ENCODE measurements at regions not wholly inside any gene's neighbourhood (a gene's known extent, or its start where the extent isn't known, plus 50 kb on each side); places are given as distances from the start of the nearest gene placed in this dataset.

DNA sequence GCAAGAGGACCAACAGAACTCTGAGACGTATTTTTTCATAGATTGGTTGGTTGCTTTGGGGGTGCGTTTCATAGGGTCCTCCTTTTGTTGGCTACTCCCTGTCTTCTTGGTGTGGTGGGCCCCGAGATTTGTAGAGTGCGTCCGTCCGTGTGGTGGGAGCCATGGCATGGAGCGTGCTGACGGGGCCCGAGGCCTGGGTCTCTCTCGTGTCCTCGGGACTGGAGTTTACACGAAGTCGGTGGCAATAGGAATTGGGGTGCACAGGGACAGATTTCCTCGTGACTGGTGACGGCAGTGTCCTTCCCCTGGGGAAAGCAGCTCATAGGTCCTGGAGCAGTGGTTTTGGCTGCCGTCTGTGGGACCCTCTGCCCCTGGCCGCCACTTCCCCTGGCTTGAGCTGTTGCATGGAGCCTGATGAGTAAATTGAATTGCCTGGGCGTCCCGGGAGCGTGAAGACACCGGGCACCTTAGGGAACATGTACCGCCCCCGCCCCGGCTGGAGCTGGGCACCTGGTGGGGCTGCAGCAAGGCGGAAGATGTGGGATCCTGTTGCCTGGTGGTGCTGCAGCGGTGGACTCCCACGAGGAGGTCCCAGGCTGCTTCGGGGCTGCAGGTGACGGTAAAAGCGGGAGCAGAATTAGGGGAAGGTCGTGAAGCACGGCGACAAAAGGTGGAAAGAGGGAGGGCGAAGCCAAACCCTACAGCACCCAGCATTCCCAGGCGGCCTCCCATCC is 153.7 kb upstream of the ALG10B start:
- TF ChIP-seq, protein P1, sequence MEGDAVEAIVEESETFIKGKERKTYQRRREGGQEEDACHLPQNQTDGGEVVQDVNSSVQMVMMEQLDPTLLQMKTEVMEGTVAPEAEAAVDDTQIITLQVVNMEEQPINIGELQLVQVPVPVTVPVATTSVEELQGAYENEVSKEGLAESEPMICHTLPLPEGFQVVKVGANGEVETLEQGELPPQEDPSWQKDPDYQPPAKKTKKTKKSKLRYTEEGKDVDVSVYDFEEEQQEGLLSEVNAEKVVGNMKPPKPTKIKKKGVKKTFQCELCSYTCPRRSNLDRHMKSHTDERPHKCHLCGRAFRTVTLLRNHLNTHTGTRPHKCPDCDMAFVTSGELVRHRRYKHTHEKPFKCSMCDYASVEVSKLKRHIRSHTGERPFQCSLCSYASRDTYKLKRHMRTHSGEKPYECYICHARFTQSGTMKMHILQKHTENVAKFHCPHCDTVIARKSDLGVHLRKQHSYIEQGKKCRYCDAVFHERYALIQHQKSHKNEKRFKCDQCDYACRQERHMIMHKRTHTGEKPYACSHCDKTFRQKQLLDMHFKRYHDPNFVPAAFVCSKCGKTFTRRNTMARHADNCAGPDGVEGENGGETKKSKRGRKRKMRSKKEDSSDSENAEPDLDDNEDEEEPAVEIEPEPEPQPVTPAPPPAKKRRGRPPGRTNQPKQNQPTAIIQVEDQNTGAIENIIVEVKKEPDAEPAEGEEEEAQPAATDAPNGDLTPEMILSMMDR (IDR thresholded peaks at IDR 0.05; ENCODE audit: insufficient read depth, low read length) = no peak
- TF ChIP-seq GABPA (IDR thresholded peaks at IDR 0.05; ENCODE audit: low read depth) = no peak

All from HL-60 (cell line).